ENCODE measurements at regions not wholly inside any gene's neighbourhood (a gene's known extent, or its start where the extent isn't known, plus 50 kb on each side); places are given as distances from the start of the nearest gene placed in this dataset.

DNA sequence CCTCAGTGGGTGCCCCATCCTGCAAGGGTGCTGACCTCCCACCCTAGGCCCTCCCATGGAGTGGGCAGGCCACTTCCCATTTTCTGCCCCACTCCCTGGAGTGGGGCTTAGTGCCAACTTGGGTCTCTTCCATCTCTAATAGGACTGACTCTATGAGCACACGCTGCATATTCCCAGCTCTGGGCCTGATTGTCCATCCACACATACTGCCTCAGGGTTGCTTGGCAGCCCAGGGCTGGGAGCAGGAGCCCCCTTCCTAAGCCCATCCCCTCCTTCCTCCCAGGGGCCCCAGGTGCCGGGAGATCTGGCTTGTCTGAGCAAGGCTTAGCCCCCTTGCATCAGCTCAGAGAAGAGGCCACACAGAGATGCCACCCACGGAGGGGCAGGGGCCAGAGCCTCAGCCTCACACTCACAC, 55.1 kb downstream of the PJA1 start:
- DNase-seq (ENCODE audit: missing footprints) (no peak), ATAC-seq (no peak)
- intact Hi-C loops (cut with DNase I) = no loop called here

DNA sequence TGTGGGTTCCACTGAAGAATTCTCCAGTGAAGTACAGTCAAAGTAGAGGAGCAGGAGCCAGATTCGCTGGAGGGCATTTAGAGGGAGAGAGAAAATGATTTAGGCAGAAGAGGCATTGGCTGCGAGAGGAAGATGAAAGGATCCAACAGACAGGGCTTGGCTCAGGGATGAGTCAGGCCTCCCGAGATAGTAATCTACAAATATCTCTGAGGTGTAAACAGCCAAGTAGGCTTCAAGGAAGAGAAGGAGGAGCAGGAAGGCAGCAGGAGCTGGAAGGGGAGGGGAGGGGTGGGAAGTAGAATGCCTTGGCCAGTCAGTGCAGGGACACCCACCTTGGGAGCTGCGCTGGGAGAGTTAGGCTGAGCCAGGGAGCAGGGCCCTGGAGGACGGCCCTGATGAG, 55.5 kb downstream of the PJA1 start:
- intact Hi-C loops (cut with DNase I) = no loop called here
- DNase-seq (ENCODE audit: missing footprints) (no peak), ATAC-seq (no peak)

DNA sequence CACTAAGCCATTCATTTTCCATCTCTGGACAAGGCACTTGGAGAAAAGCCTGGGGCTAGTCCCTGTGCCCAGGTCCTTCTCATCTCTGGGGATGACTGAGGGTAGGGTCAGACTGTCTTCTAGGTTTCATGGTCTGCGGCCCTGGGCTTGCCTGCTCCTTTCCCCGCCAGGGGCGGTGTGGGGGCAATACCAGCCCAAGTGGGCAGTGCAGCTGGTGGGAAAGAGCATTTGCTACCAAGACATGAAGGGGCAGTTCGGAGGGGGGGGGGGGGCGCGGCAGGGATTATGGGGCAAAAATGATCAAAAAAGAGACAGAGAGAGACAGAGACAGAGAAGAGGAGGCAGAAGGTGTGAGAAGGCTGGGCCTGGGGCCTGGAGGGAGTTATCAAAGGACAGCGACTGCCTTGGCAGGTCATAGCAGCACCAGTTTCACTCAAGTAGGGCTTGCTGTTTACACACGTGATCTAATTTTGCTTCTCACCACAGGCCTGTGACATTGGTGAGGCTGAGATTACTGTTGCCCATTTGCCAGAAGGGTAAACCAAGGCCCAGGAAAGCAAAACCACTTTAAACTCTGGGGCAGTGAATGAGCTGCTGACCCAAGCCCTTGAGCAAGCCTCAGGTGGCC, 56.1 kb downstream of the PJA1 start:
- ATAC-seq (no peak), DNase-seq (ENCODE audit: missing footprints) (no peak)
- intact Hi-C loops (cut with DNase I) = no loop called here

DNA sequence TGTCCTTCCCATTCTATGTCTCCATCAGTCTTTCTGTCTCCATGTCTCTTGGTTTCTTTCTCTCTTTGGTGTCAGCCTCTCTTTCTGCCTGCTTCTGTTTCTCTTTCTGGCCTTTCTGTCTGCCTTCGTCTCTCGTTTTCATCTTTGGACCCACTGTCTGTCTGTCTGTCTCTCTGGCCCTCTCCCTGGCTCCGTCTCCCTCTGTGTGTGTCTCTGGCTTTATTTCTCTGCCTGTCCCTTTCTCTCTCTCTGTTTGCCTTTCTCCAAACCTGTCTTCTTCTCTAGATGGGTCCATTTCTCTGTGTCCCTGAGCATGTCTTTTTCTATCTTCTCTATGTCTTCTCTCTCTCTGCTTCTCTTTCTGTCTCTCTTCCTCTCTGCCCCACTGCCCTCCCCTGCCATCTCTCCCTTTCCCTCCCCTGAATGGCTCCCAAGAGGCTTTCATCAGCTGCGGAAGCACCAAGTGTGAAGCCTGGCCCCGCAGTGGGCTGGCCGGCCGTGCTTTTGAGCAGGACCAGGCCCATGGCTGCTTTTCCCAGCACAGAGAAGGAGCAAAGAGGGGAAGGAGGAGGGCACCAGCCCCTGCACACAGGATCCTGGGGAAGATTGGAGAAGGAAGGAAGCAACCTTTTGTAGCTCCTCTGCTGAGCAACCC, 57.4 kb downstream of the PJA1 start:
- ATAC-seq (no peak), DNase-seq (ENCODE audit: missing footprints) (no peak)
- intact Hi-C loops (cut with DNase I) = no loop called here

DNA sequence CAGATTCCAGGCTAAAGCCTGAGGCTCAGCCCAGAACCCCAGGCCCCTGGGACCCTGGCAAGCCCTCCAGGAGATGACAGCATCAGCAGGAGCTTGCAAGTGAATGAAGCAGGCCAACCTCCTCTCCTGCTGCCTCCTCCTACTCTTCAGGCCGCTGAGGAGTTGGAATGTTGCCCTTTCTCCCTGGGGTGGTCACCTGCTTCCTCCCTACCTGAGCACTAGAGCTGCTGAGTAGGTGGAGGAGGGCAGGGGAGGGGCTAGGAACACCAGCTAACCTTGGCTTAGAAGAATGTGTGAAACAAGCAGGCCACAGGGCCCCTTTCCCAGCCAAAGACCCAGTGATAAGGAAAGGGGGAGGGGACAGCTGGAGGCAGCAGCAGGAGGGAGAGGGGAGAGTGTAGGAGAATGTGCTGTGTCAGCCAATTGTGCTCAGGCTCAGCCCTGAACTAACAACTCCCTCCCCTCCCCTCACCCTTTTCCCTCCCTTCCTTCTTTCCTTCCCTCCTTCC, 58.0 kb downstream of the PJA1 start:
- intact Hi-C loops (cut with DNase I) = no loop called here
- ATAC-seq (peak; percentile 64), DNase-seq (ENCODE audit: missing footprints) (peak; percentile 68)

DNA sequence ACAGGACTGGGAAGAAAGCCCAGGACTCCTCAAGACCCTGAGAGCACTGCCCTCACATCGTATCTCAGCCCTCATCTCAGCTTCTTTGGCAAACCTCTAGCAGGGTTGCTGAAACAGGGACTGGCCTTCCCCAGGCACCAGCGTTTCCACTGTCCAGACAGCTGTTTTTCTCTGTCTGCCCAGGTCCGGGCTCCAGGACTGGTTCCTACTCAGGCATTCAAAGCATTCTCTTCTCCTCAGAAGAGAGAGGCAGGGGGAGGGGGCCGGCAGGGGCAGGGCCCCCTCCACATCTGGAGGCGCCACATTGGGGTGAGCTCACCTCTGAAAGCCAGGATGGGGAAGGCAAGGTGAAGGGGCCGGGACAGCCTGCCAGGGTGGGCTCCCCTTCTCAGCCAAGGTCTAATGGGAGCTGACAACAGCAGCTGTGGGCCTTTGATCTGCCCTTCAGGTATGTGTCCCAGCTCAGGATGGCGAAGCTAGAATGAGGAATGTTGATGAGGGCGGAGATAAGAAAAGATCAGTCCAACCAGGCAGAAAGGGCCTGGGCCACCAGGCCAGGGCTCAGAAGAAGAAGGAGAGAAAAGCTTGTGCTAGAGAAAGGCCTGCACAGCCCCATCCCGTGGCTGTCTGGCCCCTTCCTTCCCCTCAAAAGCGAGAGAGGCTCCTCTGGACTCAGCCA, 60.4 kb downstream of the PJA1 start:
- DNase-seq (ENCODE audit: missing footprints) = no peak
- ATAC-seq = no peak
- intact Hi-C loops (cut with DNase I) = no loop called here

DNA sequence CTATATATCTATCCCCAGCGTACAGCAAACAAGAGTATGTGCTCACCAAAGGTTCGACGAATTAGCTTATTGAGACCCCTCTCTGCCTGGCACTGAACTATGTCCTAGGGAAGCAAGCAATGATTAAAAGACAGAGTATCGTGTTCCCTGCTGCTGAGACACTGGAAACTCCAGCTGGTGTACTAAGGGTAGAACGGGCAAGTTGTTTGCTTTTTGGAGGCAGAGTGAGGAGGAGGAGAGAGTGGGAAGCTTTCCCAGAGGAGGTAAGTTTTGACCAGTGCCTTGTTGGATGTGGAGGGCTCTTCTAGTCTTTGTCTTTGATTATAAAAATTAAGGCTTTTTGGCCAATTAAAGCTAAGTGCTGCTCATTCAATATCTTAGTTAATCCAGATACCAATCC, 61.7 kb downstream of the PJA1 start:
- intact Hi-C loops (cut with DNase I) = no loop called here
- no peak for ATAC-seq

DNA sequence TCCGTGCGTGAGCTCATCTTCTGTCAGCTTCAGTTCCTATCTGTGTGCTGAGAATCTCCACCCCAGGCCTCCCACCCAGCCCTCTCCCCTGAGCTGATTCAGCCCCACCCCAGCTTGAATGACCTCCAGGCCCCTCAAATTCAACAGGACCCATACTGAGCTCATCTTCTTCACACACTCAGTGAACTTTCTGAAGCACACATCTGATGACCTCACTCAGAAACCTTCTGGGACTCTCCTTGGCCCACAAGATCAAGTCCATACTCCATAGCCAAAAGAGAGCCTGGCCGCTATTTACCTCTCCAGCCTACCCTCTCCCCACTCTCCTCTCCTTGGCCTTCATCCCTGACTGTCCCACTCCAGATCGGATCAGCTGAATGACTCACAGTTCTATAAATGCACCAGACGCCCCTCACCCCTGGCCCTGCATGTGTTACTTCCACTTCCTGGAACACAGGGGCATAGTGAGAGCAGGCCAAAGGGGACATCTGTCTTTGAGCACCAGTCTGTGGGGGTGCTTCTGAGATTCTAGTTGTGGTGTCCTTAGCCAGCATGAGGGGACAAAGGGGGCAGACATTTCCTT, 62.5 kb downstream of the PJA1 start:
- DNase-seq (ENCODE audit: missing footprints) = no peak
- intact Hi-C loops (cut with DNase I) = no loop called here

More for the DNA sequence above, 61.7 kb downstream of the PJA1 start:
- no peak for DNase-seq (ENCODE audit: missing footprints)

DNA sequence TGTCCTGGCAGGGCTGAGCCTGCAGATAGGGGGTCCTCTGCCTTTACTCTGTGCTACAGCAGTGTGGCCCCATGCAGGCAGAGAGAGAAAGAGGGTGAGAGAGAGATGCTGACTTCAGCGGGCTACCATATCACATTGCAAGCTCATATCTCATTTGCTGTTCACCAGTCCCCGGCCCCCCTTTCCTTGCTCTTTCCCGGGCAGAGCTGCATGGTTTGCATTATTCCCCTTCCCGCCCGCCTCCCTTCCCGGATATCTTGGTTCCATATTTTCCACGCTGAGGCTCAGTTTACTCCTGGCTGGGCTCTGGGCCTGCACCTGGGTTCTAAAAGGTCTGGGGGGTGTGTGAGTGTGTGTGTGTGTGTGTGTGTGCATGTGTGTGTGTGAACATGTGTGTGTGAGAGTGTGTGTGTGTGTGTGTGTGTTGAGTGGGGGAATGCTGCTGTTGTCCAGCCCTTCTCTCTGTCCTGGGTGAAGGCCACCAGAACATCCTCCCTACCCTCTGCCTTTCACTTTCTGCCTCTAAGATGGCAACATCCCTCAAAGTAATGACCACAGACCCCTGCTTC, 63.5 kb downstream of the PJA1 start:
- intact Hi-C loops (cut with DNase I) = no loop called here
- ATAC-seq = no peak
- DNase-seq (ENCODE audit: missing footprints) = no peak

More for the DNA sequence above, 62.5 kb downstream of the PJA1 start:
- no peak for ATAC-seq

DNA sequence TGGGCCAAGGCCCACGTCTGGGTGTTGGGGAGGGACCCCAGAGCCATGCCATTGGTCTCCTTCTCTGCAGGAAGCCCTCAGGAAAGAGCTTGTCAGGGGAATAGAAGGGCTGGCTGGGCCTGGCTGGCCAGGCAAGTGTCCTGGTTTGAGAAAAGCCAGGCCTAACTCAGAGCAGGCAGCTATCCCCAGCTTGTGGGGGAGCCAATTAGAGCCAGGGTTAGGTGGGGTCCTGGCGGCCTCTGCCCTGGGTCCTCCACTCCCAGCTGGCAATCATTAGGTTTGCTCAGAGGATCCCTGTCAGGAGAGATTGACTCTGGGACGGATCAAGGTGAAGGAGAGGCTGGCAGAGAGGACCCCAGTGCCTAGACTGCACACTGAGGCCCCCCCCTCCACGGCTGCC, 64.8 kb downstream of the PJA1 start:
- ATAC-seq = no peak
- intact Hi-C loops (cut with DNase I) = no loop called here
- DNase-seq (ENCODE audit: missing footprints) = no peak

DNA sequence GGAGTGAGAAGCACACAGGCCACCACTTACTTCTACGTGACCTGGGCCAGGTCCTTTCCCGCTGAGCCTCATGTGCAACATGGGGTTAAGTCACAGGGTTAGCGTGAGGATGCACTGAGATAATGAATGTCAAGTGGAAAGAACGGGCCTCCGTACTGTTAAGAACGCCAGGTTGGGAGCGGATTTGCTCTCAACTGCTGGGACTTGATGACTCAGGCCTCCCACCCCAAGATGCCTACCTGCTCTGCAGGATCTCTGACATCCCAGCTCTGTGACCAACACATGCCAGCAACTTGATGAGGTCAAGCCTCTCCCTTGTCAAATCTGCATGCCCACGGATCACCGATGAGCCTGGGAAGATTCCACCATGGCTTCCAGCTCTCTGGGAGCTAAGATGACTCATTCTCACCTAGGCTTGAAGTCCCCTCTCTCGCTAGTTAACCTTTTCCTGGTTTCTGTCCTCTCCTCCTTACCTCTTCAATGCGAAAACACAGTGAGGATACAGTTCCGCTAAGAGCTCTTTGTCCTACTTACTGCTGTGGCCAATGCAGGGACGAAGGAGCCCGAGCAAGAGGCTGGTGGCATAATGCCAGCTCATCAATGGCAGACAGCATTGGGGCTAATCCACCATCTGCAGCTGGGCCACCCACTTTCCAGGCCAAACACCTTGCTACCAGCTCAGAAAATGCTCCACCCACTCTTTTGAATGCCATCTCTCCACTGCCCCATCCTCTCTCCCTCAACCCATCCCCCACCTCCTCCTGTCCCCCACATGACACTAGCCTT, 67.6 kb downstream of the PJA1 start:
- no peak for ATAC-seq
- DNase-seq (ENCODE audit: missing footprints) = peak; percentile 60
- intact Hi-C loops (cut with DNase I) = loop anchor here (10.0 kb wide), 1 partner anchor 187 kb away; no protein-coding TSS in a partner anchor

DNA sequence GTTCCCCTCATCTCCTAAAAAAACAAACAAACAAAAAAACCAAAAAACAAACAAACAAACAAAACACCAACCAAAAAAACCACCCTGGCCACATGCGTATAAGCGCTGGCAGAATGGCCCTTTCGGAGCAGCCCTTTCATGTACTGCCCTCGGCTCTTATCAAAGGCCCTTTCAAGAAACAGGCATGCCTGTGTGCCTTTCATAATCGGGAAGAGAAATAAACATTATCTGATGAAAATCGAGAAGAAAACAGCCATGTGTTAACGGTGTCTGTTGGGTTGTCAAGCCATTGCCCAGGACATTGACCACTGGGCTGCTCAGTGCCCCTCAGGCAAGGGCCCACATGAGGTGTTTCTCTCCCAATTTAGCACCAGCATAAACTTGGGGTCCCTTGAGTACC, 68.3 kb downstream of the PJA1 start:
- intact Hi-C loops (cut with DNase I) = loop anchor here (10.0 kb wide), 1 partner anchor 188 kb away; no protein-coding TSS in a partner anchor
- DNase-seq (ENCODE audit: missing footprints) (no peak), ATAC-seq (no peak)

DNA sequence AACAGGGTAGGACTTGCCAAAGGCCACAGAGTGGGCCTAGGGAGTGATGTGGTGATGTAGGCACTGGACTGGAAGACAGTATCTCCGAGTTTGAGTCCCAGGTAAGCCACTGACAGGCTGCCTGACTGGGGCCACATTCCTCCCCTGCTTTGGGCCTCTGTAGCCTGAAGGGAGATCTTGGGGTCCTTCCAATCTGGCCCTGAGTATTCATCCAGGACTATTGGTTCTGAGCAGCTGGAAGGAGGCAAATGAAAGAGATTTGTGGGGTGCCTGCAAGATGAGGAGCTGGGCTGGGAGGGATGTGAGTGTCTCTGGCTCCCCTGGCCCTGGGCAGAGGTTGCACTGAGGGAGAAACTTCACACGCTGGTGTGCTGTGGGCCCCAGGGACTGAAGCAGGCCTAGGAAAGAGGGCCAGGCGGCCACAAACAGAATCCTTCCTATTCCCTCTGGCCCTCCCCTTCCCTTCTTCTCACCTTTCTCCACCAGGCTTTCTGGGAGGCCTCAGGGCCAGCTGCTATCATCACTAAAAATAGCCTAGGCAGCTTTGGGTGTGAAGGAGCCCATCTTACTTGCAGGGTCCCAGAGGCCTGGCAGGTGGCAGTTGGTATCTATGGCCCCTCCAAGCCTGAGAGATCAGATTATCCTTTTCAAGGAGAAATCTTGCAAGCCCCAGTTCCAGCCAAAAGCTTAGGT, 70.1 kb downstream of the PJA1 start:
- ATAC-seq = no peak
- no peak for DNase-seq (ENCODE audit: missing footprints)
- intact Hi-C loops (cut with DNase I) = loop anchor here (10.0 kb wide), 1 partner anchor 190 kb away; no protein-coding TSS in a partner anchor

DNA sequence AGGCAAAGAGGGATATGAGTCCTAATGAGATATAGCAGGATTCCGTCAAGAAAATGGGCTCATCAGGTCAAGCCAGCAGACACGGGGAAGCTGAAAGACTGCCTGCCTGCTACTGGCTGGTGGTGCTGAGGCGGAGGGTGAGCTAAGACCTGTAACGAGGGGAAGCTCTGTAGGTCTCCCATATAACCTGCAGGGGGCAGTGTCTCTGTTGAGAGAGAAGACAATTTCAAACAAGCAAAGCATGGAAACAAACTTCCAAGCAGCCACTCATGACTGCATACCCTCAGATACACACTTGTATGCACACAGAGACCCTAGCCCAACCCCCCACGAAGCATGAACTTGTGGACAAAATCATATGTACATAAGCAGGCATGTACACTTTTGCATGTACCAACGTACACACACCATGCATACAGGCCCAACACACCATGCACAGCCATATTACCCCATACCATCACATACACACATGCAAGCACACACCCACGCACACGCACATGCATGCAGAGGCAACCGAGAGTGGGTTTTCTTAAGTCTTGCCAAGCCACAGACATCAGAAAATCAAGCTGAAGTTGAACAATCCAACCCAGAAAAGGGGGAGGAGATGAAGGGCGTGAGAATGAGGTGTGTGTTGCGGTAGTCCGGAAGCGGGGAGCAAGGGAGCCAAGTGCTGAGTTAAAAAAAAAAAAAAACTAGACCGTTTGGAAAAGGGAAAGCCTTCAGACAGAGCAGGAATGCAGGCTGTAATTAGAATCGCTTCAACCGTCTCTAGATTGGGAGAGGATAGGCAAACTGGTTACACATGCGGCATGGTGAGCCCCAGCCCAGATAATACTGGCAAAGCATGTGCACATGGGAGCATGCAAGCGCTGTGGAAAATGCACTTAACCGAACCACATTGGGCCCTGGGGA, 71.0 kb downstream of the PJA1 start:
- ATAC-seq (no peak), DNase-seq (ENCODE audit: missing footprints) (no peak)
- intact Hi-C loops (cut with DNase I) = loop anchor here (10.0 kb wide), 1 partner anchor 191 kb away; no protein-coding TSS in a partner anchor

DNA sequence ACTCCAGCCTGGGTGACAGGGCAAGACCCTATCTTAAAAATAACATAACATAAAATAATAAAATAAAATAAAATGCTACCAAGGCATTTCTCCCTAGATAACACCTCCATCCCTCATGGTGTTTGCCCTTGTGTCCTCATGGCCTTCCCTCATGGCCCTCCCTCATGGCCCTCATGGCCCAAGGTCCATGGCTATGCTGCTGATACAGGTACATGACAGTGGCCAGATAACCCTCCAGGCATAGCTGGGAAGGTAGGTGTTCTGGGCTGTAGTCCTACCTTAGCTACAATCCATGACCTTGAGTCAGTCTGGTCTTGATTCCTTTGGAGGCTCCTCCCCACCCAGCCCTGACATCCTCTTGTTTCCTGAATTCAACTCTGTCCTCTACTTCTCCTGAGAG, 75.2 kb downstream of the PJA1 start:
- DNase-seq (ENCODE audit: missing footprints) = no peak
- intact Hi-C loops (cut with DNase I) = loop anchor here (10.0 kb wide), 1 partner anchor 195 kb away; no protein-coding TSS in a partner anchor
- no peak for ATAC-seq

DNA sequence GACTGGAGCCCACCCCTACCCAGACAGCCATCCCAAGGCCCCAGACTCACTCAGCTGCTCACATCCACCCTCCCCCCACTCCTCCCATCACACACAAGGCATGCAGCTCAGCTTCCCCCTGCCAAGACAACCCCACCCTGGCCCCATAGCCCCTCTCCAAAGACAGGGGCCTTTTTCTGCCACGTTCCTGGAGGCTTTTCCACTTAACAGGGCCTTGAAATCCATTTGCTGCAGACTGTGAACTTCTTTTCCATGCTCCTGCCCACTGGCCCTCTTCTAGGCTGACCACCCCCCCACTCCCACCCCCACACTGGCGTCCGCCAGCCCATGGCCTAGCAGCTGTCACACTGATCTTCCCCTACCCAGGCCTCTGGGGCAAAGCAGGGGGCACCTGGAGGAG, 76.0 kb downstream of the PJA1 start:
- DNase-seq (ENCODE audit: missing footprints) = no peak
- intact Hi-C loops (cut with DNase I) = no loop called here
- no peak for ATAC-seq
